ENCODE measurements at regions not wholly inside any gene's neighbourhood (a gene's known extent, or its start where the extent isn't known, plus 50 kb on each side); places are given as distances from the start of the nearest gene placed in this dataset.

- no peak overlapping the region for H2AK5ac ChIP-seq (ENCODE audit: low read depth, low read length)
- FAIRE-seq, result no peak
- no peak overlapping the region for H2BK120ac ChIP-seq (replicated peaks; ENCODE audit: low read depth, low read length)
- no peaks in the 10 kb centered on the region for H3K9me3 ChIP-seq (ENCODE audit: insufficient read depth in 2 of 2, low read depth in 1 of 2, low read length in 1 of 2)
- no peak overlapping the region for H2BK20ac ChIP-seq (ENCODE audit: low read length)
- DNase-seq (ENCODE audit: low read depth in 1 of 2, low spot score in 2 of 2), result no peak
- H2AFZ ChIP-seq (ENCODE audit: low read length), result no peak overlapping the region
- no peak overlapping the region for H3K56ac ChIP-seq (replicated peaks; ENCODE audit: insufficient read length, low read depth, low read length)
- H3K14ac ChIP-seq (ENCODE audit: insufficient read length), result no peak overlapping the region
- H4K20me1 ChIP-seq (replicated peaks in 1 of 2; ENCODE audit: control insufficient read depth in 1 of 2, insufficient read depth in 2 of 2, low read length in 2 of 2), result no peaks in the 10 kb centered on the region
- no peak overlapping the region for H3K27ac ChIP-seq (ENCODE audit: low read depth, low read length)
- H4K8ac ChIP-seq (ENCODE audit: extremely low read depth, insufficient read depth, low read length), result no peak overlapping the region
- TF ChIP-seq POU5F1 (IDR thresholded peaks at IDR 0.05; ENCODE audit: low read depth, low read length), result no peak
- no peak for TF ChIP-seq POLR2AphosphoS5 (IDR thresholded peaks at IDR 0.05; ENCODE audit: low read depth, low read length)
- no peak for TF ChIP-seq RNF2 (IDR thresholded peaks at IDR 0.05; ENCODE audit: borderline replicate concordance, low read depth, low read length, missing control alignments, poor library complexity, severe bottlenecking)
- TF ChIP-seq FOSL1 (IDR thresholded peaks at IDR 0.05; ENCODE audit: insufficient read depth, low read depth, low read length), result no peak
- no peak overlapping the region for H3K4ac ChIP-seq (replicated peaks; ENCODE audit: insufficient read length, low read depth, low read length)
- H2BK15ac ChIP-seq (ENCODE audit: low read length), result no peak overlapping the region
- no peaks in the 10 kb centered on the region for H3K23me2 ChIP-seq (ENCODE audit: low read depth, low read length)
- no peak overlapping the region for H4K5ac ChIP-seq (ENCODE audit: insufficient read length, low read depth, low read length)
- H2BK5ac ChIP-seq (ENCODE audit: low read depth, low read length), result no peak overlapping the region
- H3K79me1 ChIP-seq (ENCODE audit: low read depth, low read length), result no peaks in the 10 kb centered on the region
- no peak overlapping the region for H3K23ac ChIP-seq (ENCODE audit: insufficient read length)
- peaks cover 1 to 12% (median 3%) of the 10 kb centered on the region in 4 experiments; a peak in 3 of 7 replicates for H3K4me1 ChIP-seq (replicated peaks in 1 of 4; ENCODE audit: control insufficient read depth in 3 of 4, insufficient read depth in 4 of 4, low read length in 3 of 4)
- H3K27me3 ChIP-seq (replicated peaks in 1 of 4; ENCODE audit: control insufficient read depth in 3 of 4, extremely low read depth in 1 of 4, insufficient read depth in 3 of 4, low read length in 3 of 4), result peaks cover 12 to 44% (median 27%) of the 10 kb centered on the region in 4 experiments
- H4K91ac ChIP-seq (replicated peaks; ENCODE audit: insufficient read length, low read length), result no peak overlapping the region
- no peaks in the 10 kb centered on the region for H3K79me2 ChIP-seq (ENCODE audit: control insufficient read depth in 1 of 2, insufficient read depth in 2 of 2, low read length in 2 of 2)
- ChIA-PET POLR2A (ENCODE audit: partially characterized antibody) (no interaction called here), CTCF (ENCODE audit: partially characterized antibody) (no interaction called here)
- no peaks in the 10 kb centered on the region for H3K36me3 ChIP-seq (ENCODE audit: control insufficient read depth in 2 of 4, insufficient read depth in 4 of 4, low read length in 3 of 4)
- H3K4me2 ChIP-seq (ENCODE audit: insufficient read depth in 1 of 2, low read depth in 2 of 2, low read length in 2 of 2), result no peak overlapping the region
- no peak overlapping the region for H3K4me3 ChIP-seq (ENCODE audit: extremely low read depth in 1 of 4, insufficient read depth in 2 of 4, low read depth in 3 of 4, low read length in 4 of 4)
- no peak overlapping the region for H2BK12ac ChIP-seq (ENCODE audit: low read depth, low read length)
- no peak overlapping the region for H3K18ac ChIP-seq (ENCODE audit: extremely low read depth, low read length)
- WGBS, 2 experiments (ENCODE audit: extremely low coverage in 1 of 2, insufficient coverage in 1 of 2, insufficient read length in 1 of 2, insufficient replicate concordance in 2 of 2, low coverage in 1 of 2, low lambda C conversion rate in 2 of 2, missing lambda C conversion rate in 1 of 2), result 94% methylated on average over 3 of the region's 3 CpGs; no CpG with 5 or more reads in 1 of the 2 experiments
- no peak overlapping the region for H3K9ac ChIP-seq (replicated peaks in 1 of 4; ENCODE audit: extremely low read depth in 1 of 4, low read depth in 3 of 4, low read length in 3 of 4)
These were observed 103.6 kb upstream of the VPREB1 start for GRCh38 chr22:22141031-22141430.
